NCI-H128 (cell line): ENCODE measurements at regions not wholly inside any gene's neighbourhood (a gene's known extent, or its start where the extent isn't known, plus 50 kb on each side); places are given as distances from the start of the nearest gene placed in this dataset.

ENCODE experiments used
- DNase-seq: peaks from one replicate; lab custom pipeline; 2025; ENCODE audit not compliant: unreplicated experiment; lab: John Stamatoyannopoulos, UW

DNA sequence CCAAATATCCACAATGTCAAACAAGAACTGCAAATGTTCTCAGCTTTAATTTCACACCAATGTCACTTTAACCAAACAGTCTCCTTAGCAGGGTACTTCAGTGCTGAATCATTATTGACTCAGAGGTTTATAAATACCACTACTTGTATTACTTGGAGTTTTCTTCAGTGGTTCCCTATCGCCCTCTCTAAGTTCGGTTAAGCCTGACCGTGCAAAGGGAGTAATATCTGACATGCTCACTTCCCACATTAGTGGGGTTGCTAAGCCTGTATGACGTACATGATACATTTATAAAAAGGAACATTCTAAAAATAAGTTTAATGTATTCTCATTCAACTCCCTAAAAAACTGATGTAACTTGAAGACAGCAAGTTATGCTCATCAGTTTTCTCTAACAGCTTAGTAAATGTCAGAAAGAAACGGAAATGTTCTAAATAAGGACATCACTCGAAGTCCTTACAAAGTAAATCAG, 93.1 kb upstream of the ZC3H12C start:
- no peak for DNase-seq

GRCh38 chr11:110000850-110001249, 92.3 kb upstream of the ZC3H12C start:
- DNase-seq = no peak

- DNase-seq = no peak
Observed at GRCh38 chr11:110003426-110003825, 89.8 kb upstream of the ZC3H12C start.

DNA sequence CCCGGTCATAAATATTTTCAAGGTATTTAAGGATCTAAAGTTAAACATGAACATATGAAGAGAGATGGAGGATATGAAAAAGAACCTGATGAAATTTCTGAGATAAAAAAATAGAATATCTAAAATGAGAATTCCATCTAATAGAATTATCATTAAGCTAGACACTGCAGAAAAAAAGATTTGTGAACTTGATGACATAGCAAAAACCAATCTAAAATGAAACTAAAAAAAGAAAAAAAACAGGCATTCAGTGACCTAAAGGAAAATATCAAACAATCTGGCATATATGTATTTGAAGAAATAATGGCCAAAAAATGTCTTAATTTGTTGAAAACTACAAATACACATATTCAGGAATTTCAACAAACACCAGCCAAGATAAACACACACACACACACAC, 81.6 kb upstream of the ZC3H12C start:
- no peak for DNase-seq

DNA sequence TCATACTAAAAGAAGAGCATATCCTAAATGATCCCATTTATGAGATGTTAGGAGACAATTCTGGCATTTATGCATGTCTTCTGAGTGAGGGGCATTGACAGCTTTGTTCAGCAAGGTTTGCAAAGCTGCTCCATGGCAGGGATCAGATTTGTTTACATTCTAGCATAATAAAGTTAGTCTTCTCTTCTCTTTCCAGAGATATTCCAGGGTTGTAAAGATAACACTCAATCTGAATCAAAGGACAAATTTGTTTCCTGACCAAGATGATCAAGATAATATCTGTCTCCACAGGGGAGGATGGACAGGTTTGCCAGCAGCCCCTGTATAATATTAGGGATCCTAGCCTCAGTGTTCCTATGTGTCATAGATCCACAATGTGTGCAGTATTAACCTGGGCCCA, 77.5 kb upstream of the ZC3H12C start:
- no peak for DNase-seq

DNA sequence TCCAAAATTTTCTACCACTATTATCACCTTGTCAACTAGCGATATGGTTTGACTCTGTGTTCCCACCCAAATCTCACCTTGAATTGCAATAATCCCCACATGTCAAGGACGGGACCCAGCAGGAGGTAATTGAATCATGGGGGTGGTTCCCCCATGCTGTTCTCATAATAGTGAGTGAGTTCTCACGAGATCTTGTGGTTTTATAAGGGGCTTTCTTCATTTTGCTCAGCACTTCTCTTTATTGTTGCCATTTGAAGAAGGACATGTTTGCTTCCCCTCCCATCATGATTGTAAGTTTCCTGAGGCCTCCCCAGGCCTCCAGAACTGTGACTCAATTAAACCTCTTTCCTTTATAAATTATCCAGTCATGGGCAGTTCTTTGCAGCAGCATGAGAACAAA, 73.5 kb upstream of the ZC3H12C start:
- DNase-seq = no peak

DNA sequence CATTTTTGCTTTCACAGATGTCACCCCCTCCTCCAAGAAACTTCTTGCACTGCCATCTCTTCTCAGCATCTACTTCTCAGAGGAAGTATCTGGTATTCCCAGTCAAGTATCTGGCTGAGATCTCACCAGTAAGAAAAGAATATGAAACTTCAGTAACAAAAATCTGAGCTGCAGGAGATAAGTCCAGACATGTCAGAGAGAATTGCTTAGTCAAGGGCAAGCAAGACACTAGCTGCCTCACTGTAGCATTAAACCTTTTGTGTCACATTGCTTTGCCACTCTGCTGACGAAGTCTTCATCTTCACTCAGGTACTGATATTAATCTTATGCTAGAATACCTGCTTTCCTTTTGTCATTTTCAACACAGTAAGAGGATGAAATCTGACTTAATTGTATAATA, 70.6 kb upstream of the ZC3H12C start:
- DNase-seq = no peak

DNA sequence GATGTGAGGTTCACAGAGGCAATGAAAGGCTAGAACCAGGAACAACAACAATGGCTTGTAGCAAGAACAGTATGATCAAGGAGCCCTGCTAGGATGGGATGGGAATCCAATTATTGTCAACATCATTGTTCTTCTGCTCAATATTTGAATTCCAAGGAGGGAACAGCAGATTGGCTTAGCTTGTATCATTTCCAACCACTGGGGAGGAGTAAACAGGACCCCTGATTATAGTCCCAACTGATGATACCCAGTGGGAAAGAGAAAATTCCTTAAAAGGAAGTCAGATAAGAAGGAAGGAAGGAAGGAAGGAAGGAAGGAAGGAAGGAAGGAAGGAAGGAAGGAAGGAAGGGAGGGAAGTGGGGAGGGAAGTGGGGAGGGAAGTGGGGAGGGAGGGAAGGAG, 69.5 kb upstream of the ZC3H12C start:
- no peak for DNase-seq

DNA sequence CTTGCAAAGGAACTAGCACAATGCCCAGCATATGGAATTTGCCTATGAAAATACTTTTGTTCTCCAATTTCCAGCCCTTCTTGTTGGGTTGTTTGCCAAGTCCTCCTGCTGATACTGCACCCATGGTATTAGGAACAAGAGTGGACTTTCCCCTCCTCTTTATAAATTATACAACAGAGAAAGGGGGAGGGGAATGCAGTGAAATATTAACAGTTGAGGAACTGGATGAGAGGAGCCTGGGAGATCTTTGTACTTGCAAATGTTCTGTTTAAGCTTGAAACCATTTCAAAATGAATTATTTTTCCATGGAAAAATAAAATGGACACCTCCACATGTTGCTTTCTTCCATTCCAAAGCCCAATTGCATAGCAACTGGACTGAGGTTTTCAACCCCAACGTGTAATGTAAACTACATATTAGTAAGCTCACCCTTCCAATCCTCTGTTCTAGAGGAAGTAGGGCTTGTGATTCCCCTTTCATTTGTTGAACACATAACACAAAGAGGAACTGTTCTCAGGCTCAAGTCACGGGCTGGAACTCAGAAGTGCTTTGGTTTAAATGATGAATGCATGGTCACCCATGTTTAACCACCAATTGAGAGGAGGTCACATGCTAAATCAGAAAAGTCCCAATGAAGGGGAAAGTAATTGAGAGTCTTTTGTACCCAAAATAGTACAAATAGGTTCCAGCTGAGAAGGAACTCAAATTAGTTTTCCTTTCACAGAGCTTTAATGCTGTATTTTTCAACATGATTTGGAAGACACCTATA, 66.2 kb upstream of the ZC3H12C start:
- no peak for DNase-seq

- DNase-seq = no peak
Observed at GRCh38 chr11:110027627-110028371, 65.4 kb upstream of the ZC3H12C start.

DNA sequence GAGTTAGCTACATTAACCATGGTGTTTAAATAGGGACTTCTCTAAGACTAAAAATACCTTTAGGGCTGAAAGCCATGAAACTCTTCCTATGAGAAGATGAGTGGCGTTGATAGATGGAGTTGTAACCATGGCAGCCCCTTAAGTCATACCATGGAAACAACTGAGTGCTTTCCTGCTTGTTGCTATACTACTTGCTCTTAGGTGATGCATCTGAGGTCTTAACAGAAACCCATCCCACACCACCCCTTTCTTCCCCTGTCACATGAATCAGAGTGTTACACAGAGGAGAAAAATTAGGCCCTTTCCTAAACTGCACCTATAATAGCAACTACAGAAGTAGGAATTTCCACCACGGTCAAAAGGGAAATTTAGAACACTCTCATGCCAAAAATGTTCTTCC, 64.3 kb upstream of the ZC3H12C start:
- no peak for DNase-seq

GRCh38 chr11:110029714-110030113, 63.5 kb upstream of the ZC3H12C start:
- DNase-seq = no peak

- DNase-seq = no peak
Observed at GRCh38 chr11:110031171-110031570, 62.0 kb upstream of the ZC3H12C start.

DNA sequence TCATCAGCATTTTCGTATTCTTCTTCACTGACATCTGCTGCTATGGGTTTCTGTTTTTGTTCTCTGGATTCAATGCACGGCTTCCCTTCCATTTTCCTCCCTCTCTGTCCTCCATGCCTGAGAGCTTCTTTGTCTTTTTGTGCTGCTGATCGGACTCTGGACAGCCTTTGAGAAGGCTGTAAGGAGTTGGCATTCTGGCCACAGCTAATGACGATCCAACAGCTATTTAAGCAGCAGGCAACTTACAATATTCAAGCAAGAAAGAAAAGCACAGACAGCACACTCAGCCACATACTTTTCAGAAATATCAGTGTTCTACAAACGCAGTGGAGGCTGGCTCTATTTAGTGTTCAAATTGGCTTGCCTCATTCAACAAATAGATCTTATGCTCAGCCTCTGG, 60.9 kb upstream of the ZC3H12C start:
- no peak for DNase-seq

DNA sequence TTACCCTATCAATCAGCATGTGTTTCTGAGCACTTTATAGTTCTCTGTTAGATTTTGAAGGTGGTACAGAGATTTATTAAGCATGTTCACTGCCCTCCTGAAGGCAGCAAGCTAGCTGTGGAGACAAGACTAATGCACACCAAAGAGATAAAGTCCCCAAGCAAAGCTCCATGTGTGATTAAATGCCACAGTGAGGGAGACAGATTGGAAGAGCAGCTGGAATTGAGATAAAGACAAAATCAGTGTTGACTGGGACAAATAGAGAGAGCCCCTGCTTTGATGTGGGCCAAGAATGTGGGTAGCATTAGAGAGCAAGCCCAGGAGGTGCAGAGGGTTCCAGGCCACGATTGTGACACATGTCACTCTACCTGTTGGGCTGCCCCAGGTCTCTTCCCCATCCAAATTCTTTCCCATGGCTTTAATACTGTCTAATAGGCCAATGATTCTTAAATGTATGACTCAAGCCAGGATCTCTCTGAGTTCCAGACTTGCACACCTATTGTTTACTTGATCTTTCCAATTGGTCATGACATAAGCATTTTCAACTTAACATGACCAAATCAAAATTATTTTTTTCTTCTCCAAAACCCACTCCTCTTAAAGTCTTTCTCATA, 60.1 kb upstream of the ZC3H12C start:
- no peak for DNase-seq

- no peak for DNase-seq
Observed at GRCh38 chr11:110034806-110035205, 58.4 kb upstream of the ZC3H12C start.

GRCh38 chr11:110035357-110035756, 57.8 kb upstream of the ZC3H12C start:
- no peak for DNase-seq

GRCh38 chr11:110038201-110038600, 55.0 kb upstream of the ZC3H12C start:
- DNase-seq = no peak
